T1000 (cell line): ENCODE measurements at regions not wholly inside any gene's neighbourhood (a gene's known extent, or its start where the extent isn't known, plus 50 kb on each side); places are given as distances from the start of the nearest gene placed in this dataset.
"Not testable (repeated sequence)": the region's sequence is repeated elsewhere in the genome, so short reads cannot be mapped to it uniquely, and the experiment has no call there.

Experiments used
- DNase-seq: peaks from one replicate; lab custom pipeline; 2025; ENCODE audit warnings: mixed read lengths; lab: John Stamatoyannopoulos, UW

DNA sequence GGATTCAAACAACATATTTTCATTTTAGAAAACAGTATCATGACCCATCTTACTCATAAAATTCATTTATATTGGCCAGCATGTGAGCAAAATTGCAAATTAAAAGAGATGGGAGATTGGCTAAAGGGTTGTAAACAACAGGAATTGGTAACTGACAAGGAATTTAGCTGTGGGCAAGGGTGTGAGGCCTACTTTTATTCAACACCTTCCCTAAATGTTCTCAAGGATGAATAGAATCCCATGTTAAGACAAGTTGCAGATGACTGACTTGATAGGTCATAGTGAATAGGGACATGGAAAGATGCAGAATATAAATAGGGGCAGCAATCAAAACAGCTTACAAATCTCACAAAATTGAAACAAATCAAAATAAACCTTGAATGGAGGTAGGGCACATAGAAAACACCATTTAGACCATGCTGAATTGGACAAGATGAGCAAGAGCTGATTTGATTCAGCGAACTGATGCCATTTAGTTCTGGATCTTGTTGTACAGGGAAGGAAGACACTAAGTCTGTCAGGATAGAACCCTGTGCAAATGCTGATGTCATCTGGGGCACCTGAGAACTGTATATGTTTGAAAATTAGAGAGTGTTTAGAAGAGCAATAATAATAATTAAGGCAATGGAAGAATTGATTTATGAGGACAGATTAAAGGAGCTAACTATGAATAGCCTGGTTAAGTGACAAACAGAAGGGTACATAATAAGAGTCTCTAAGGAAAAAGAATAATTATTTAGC is 509.7 kb downstream of the ZEB2 start:
- DNase-seq = no peak

DNA sequence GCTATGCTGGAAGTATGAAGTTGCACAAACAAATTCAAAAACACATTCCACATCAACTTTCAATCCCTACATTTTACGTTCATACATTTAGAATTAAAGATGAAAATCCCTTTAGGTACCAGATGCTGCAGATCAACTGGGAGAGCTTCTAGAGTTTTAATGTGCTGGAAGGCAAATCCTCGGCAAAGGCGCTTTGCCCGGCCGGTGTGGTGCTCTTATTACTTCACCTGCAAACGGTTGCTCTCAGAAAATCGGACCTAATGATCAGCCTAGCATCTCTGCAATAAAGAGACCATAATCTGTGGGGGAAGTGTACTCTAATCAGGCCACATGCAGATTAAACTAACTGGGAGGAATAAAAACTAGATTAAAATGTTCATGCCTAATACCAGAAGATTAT is 513.8 kb downstream of the ZEB2 start:
- DNase-seq = no peak

DNA sequence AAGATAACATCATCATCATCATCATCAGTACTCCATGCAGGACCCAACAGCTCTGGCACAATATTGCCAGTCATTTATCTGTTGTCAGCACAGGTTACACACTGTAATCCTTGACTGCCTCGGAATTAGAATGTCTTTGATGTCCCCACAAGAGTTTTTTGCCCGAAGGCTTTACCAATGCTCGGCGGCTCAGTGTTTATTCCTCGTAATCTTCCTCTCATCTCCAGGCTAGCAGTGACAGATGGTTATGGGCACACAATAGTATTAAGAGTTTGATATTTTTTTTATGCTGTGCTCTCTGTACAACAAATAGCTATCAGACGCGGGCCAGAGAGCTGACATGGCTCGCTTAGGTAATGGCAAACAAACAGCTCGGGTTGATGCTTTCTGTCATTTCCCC is 515.2 kb downstream of the ZEB2 start:
- DNase-seq = no peak

DNA sequence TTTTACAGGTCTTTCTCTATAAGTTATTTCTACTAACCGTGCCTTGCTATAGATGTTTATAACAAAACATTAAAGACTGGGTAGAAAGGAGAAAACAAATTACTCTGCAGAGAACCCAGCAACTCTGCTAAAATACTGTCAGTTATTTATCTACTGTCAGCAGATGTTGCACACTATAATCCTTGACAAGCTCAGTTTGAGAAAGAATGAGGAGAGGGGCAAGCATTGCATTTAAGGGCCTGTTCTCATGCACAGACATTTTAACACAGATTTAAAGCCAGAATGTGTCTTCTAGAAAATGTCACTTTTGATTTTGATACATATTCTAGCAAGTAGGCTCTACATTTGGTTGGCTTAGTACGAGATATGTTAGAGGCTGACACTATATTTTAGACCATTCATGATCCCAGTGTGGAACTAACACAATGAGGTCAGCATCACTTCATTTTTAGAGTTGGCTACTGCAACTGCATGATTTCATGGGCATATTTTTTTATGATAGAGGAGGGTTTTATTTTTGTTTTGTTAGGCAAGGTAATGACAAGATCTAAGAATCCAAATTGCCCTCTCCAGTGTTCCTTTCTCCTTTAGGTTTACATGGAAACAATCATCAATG is 516.4 kb downstream of the ZEB2 start:
- no peak for DNase-seq

DNA sequence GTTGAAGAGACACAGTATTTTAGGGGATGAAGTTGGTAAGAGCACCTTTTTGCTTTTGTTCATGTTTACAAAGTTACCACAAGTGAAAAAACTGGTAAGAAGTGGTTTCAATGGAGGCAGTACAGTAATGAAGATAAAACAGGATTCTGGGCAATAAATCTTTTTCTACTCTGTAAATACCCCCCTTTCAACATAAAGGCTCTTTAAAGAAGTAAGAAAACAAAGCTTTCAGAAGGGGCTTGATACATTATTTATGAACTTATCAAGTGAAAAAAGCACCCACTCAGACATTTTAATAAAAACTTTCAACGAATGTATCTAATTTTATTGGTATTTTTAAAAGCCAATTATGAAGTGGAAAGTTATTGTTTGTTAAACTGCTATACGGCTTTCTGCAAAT is 522.9 kb downstream of the ZEB2 start:
- no peak for DNase-seq

DNA sequence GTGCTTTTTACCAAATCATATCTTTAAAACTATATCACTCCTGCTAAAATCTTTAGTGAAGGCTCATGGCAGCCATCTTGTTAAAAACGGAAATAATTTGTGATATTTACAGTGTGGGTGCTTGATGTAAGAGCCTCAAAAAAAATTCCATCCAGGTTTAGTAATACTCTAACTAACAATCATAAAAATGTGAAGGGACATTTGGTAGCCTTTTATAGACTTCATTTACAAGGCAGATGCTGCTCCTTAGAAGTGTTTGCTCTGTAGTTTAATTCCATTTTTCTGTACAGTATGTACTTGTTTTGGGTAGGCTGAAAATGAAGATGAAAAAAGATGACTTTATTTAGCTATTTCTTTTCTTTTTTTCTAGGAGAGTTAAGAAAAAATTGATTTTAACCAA is 525.0 kb downstream of the ZEB2 start:
- DNase-seq = no peak

DNA sequence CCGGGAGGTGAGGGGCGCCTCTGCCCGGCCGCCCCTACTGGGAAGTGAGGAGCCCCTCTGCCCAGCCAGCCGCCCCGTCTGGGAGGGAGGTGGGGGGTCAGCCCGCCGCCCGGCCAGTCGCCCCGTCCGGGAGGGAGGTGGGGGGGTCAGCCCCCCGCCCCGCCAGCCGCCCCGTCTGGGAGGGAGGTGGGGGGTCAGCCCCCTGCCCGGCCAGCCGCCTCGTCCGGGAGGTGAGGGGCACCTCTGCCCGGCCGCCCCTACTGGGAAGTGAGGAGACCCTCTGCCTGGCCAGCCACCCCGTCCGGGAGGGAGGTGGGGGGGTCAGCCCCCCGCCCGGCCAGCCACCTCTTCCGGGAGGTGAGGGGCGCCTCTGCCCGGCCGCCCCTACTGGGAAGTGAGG is 528.3 kb downstream of the ZEB2 start:
- DNase-seq = not testable (repeated sequence)

DNA sequence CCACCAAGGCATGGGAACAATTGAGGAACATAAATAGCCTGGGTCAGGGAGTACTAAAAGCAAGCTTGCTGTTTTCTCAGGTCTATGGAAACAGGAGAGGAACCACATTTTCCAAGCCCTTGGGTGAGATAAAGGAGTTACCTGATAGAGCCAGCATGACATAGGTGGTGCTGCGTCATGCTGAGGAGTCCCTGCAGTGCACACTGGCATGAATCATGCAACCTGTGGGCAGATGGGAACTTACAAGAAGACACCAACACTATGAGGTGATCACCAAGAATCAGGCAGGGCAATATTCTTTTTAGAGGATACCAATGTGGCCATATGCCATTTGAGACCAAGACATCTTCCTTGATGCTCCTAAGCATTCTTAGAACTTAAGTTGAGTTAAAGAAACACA is 531.8 kb downstream of the ZEB2 start:
- DNase-seq = no peak

DNA sequence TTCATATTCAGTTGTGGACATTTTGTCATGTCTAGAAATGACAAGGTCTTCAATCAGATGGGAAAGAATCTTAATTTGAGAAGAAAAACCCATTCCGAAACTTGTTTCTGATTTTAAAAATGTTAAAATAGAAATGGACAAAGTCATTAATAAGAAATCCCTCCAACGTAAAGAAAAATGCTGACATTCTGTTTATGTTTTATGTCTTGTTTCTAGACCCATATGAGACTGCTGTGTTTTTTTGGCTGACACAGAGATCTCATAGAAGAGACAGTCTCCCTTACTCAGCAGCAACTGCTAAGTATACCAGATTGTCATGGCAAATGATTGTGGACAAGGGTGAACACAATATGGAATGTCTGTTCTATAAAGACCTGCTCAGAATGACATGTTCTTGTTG is 538.5 kb downstream of the ZEB2 start:
- DNase-seq = no peak

DNA sequence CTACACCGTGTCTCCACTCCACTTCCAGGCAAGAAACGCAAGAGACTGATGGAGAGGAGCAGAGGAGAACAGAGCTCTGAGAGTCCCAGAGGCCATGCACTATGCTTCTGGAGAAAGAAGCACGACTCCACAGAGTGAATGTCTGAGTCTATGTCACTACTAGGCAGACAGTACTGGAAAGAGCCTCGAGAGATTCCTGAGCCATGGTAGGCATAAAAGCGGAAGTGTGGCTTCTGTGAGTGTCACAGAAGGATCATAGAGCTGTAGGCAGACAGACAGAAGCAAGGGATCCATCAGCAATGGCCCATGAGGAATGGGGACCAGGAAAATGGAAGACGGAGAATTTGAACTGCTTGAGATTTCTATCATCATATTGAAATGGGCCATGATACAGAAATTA is 542.6 kb downstream of the ZEB2 start:
- DNase-seq = no peak

DNA sequence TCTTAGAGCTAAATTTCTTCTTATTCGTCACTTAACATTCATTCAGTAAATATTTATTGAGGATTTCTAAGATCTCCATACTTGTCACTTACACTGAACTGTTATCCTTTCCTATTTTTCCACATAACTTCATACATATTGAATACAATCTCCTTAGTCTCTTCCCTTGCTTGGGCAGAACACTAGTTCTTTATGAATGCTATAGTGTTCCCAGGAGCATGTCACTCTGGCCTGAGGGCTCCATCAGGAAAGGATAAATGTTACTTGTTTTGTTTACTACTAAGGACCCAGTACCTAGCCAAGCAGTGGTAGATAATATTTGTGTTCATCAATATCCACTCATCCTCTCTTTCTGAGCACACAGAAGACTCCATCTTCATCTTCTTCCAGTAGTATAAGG is 544.7 kb downstream of the ZEB2 start:
- no peak for DNase-seq

DNA sequence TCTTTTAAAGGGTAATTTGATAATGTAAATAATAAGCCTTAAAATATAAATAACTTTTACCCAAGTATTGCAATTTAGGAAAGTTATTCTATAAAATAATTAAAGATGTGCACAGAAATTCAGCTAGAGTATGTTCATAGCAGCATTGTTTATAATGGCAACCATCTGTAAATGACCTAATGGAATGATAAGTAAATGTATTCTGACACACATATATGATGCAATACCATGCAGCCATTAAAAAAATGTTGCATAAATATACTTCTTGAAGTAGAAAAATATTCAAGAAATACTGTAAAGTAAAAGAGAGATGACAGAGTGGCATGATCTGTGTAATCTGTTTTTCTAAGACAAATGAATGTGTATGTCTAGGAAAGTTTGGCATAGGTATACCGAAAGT is 545.7 kb downstream of the ZEB2 start:
- no peak for DNase-seq

DNA sequence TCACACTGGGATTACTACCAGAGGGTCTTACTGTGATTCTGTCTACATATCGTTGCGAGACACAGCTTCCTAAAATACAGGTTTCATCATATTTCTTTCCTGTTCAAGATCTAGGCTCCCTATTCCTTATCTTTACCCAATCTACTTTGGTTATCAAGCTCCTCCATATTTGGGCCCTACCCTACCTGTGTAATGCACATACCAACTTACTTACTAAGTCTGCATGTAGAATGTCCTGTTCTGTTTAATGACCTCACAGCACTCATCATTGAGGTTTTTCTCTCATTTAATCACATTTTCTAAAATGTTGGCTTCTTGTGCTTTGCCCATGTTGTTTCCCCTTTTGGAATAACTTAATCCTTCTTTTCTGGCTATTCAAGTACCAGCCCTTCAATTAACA is 551.1 kb downstream of the ZEB2 start:
- DNase-seq = no peak

DNA sequence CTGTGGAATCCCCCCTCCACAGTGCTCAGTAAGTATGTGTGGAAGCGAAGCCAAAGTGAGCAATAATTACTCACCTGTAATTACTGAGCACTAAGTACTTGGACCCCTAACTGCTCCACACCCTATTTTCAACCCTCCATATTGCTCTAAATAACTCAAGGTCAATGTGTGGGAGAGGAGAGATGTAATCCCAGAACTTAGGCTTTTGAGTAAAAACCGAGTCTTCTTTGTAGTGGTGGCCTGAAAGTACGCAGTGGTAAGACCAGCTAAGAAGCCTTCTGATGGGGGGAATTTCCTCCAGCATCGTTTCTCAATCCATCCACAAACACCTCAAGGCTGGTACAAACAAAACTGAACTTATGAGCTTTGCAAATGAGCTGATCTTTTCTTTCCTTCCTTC is 551.6 kb downstream of the ZEB2 start:
- no peak for DNase-seq

DNA sequence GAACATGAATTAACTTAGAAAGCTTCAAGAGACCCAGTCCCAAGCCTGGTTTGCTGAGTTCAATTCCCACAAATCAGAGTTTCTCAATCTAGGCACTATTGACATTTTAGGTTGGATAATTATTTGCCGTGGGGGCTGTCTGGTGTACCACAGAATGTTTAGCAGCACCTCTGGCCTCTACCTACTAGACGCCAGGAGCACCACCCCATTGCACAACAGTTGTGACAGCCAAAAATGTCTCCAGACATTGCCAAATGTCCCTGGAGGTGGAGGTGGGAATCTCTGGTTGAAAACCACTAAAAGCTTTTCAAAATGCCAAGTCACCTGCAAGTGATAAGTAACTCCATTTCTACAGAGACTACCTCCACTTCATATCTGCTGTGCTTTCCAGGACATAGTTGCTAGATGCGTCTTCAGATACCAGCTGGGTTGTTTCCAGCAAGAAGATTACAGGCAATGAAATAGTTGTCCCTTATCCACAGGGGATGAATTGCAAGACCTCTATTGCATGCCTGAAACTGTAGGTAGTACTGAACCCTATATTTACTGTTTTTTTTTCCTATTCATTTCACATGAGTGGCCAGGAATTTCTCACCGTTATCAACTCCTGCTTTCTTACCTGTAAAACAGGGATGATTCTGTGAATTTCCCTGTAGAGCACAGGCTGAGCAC is 554.3 kb downstream of the ZEB2 start:
- DNase-seq = no peak

DNA sequence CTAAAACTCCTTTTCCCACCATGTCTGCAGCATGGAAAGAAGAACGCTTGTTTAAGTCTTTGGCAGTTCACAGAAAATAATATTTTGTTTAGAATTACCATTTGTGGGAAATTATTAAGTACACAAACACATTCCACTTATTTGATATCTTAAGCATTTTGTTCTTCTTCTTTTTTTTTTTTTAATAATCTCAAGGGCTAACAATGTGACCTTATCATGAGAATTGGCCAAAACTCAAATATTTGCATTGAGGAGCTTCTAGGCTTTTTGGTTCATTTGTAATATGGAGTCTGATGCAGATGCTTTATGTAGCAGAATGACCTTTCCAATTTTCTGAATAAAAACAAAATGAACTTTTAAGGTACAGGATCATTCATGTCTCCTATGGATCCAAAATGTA is 555.0 kb downstream of the ZEB2 start:
- DNase-seq = no peak

DNA sequence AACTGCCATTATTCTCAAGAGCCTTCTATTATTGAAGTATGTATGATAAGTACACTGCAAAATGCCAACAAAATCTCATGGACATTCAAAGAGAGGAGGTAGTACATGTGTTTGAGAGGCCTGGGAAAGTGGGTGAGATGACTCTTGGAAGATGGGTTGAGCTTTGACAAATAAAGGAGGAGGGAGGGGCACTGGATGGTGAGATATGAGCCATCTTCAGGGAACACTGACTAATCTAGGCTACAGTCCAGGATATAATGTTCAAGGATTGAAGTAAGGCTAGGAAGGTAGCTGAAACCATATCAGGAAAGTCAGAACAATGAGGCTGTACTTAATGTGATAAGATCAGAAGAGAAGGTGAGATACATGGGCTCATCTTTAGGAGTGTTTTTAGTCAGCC is 559.7 kb downstream of the ZEB2 start:
- no peak for DNase-seq

DNA sequence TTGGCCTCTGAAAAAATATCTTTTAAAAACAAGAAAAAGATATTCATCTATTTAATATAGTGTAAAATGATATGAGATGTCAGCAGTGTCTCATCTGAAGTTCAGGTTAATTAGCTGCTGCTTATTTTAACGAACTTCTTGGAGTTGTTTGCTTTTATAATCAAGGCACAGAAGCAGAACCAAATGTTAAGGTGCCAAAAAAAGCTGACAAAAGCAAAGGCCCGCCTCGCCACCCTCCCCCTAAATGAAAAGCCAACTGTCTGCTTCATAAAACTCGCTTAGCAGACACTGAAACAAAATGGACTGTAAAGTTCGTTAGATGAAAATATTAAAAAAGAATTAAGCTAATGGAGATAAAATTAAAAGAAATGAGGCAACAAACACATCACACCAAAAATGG is 562.6 kb downstream of the ZEB2 start:
- DNase-seq = no peak

DNA sequence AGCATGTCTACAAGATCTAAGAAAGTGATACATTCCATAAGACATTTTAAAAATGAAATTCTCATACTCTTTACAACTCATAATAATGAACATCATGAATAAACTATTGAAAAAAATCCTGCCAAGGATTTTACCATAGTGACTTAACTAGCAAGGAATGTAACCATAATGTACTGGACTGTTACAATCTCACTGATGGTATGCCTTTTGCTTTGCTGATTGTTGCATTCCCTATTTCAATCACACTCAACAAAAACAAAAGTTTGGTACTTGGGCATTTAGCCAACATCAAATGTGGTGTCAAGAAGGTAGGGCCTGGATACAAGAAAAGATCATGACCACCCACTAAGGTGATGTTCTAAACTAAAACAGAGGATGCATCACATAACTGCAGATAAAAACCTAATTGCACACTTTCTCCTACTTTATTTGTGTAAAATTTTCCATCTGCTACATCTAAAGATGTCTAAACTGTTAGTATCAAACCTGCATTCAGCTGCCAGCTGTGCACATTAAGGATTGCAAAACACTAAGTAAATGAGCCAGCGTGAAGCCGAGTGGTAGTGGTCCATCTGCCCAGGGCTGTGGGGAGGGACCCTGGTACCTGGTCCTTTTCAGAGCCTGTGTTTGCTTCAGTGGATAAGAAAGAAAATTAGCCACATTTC is 564.4 kb downstream of the ZEB2 start:
- DNase-seq = no peak

DNA sequence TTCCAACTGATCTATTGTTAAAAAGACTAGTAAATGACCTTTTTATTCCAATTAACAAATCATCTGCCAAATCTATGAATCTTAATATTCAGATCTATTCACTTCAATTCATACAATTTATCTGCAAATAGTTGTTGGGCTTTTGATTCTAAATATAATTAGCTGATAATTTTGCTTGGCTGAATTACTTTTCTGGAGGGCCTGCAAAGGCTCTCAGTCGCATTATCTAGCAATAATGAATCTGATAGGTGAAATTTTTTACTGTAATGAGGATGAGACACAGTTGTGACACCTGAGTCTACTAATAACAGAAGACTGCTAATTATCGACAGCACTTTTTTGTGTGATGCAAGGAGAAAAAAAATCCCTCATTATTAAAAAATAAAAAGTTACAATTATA is 565.1 kb downstream of the ZEB2 start:
- DNase-seq = no peak

DNA sequence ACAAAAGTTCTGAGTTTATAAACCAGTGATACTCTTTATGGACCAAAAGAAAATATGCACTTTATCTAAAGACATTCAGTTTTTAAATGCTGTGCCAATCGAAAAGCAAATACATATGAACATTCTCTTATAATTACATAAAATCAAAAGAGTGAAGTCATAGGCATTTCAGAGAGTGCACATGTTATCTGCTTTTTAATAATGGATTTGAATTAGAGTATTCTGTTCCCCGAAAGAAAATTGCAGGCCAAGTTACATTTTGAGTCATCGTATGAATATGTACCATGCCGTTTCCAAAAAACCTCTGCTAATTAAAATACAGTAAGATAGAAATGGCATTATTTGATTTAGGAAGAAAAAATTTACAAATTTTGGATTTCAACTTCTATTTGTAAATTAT is 565.7 kb downstream of the ZEB2 start:
- no peak for DNase-seq

DNA sequence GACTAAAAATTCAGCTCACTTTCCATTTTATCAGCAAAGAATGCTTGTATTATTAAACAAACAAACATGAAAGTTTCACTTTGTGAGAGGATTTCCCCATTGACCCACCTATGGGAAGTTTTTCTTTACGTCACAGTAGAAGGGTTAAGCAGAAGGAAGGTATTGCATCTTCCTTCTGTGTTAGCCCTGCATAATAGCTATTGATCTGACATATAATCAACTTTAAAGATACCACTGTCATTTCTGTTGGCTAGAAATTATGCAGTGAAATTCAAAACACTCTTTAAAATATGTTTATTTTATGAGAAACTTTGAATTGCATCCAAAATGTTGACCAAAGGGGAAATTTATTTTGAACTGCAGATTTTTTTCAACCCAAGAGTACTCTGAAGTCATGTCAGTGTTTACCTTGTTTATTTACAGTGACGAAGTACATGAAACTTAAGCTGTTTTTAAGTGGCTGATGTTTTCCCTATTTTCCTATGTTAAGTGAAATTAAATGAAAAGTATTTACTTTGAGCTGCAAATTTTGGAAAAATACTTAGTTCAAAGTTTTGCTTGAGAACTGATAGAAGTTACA is 566.4 kb downstream of the ZEB2 start:
- no peak for DNase-seq

DNA sequence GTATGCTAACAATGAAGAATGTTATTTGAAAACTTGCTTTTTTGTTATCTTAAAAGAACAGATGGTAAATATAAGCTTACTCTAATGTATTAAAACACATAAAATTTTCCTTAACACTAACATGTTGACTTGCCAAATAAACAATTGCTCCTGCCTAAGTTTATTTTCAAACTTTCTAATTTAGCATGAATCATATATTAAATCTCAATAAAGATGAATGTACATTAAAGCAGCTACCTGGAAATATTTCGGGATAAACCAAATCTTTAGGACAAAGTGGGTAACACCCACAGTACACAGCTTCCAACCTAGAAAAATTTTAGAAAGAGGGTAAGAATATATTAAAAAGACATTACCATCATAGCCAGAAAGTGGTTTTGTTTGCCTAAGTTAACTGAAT is 567.4 kb downstream of the ZEB2 start:
- no peak for DNase-seq
